HG02870 (cell line): ENCODE measurements at regions not wholly inside any gene's neighbourhood (a gene's known extent, or its start where the extent isn't known, plus 50 kb on each side); places are given as distances from the start of the nearest gene placed in this dataset.
"Not testable (repeated sequence)": the region's sequence is repeated elsewhere in the genome, so short reads cannot be mapped to it uniquely, and the experiment has no call there.

Experiments
- ATAC-seq: cut with Tn5 transposase; IDR thresholded peaks from one replicate; pipeline ENCODE4 v1.9.1; 2021; ENCODE audit warnings: mild to moderate bottlenecking, moderate library complexity; ENCODE audit not compliant: unreplicated experiment

DNA sequence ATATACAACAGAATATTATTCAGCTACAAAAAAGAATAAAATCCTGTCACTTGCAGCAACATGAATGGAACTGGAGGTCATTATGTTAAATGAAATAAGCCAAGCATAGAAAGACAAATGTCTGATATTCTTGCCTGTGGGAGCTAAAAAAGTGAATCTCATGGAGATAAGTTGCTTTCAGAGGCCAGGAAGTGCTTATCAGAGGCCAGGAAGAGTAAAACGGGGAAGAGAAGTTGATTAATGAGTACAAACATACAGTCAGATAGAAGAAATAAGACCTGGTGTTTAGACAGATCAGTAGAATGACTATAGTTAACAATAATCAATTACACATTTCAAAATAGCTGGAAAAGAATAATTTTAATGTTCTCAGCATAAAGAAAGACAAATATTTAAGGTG is 54.4 kb upstream of the CPHXL start:
- no peak for ATAC-seq

DNA sequence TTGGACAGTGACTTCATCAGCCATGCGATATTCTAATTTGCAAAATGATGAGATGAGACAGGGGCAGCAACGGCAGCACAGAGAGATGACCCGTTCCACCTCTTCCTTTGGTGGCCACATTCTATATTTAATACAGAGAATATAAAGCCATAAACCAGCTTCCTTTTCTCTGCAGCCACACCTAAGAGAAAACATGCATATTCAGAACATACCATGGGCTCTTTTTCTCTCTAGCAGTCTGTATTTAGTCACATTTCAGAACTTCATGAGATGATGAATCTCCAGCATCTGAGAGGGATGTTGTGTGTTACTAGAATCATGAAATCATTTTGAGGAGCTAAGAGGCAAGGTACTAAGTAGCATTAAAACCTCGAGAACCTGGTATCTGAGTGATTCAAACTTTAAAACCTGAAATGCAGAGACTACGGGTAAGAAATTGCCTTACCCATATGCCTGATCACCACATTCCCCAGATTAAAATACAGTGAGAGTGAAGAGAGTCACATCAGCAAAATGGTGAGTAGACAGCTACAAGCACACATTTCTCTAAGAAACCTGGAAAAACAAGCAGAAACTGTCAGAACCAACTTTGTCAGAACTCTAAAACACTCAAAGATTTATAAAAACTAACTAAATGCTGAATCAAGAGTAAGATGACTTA is 55.5 kb upstream of the CPHXL start:
- ATAC-seq, result no peak

DNA sequence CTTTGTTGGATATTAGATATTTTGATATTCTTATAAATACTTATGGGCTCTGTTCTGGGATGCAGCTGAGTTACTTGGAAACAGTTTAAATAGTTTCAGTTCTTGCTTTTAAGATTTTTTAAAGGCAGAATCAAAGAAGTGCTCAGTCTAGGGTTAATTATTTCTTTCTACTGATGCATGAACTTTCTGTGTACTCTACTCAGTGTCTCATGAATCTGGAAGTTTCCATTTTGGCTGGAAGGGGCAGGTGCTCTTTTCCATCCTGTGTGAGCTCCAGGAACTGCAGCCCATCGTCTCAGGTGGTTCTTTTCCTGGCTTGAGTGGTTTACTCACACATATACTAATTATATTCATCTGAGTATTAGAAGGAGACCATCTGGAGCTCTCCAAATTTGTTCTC is 61.1 kb upstream of the CPHXL start:
- no peak for ATAC-seq

DNA sequence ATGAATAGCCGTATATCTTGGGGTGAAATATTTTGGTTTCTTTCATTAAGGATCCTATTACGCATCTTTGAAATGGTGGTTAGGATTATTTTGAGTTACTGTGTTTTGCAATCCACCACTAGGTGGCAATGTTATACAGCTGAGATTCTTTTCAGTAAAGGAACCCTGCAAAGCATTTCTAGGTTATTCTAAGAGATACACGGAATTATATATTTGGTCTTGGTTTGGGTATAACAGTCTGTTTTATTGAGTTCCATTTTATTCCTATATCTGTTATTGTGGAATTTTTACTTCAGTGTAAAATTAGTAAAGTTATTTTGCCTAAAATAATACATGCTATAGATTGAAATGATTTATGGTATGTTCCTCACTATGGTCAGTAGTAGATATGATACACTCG is 62.9 kb upstream of the CPHXL start:
- peak; percentile 61 for ATAC-seq

DNA sequence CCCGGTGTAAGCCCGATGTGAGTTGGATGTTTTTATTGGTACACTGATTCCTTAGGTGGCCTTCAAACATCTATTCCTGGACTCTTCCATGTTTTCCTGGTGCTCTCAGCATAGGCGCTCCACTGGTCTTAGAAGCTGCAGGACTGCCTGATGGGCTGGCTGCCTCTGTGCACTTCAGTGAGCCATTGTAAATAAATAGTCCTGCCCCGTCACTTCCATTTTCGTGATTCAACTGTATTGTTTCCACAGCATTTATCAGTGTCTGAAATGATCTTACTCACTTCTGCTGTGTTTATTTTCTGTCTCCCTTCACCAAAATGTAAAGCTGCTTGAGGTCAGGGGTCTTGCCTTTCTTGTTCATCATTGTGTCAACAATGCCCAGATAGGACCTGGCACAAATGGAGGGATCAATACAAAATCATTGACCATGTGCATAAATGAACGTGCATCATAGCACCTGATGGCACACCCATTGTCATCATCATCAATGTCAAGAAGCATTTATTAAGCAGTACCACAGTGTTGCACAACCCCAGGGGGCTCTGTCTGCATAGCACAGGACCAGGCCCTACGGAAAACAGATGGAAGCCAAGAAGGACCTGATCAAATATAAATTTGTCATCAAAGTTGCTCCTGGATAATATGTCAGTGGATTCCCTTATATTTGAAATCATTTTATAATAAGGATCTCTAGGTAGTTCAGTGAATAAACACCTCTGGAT is 66.6 kb upstream of the CPHXL start:
- no peak for ATAC-seq

DNA sequence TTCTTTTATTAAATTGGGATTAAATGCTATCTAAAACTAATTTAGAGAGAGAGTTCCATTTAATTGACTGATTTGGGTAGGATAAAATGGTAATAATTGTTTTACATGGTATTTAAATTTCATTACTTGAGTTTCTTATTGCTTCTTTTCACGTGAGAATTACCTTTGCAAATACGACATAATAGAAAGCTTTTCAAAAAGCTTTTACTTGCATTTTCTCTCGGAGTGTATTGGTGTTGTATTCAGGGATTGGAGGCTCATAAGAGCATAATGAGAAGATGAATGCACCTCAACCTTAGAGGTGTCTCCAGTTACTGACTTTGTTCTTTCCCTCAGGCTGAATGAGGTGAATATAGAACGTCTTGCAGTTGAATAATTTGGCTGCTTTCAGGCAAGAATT is 67.4 kb upstream of the CPHXL start:
- ATAC-seq, result no peak

DNA sequence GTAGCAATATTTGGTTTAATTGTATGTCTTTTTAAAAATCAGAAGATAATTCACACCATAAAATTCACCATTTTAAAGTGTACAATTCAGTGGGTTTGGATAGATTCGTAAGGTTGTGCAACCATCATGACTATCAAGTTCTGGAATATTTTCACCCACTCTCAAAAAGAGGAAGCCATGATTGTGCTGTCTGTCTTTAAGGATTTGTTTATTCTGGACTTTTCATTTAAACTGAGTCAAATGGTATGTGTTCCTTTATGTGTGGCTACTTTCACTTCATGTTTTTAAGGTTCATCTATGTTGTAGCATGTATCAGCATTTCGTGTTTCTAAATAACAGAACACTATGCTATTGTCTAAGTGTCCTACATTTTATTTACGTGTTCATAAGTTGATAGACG is 68.1 kb upstream of the CPHXL start:
- peak; percentile 78 for ATAC-seq

DNA sequence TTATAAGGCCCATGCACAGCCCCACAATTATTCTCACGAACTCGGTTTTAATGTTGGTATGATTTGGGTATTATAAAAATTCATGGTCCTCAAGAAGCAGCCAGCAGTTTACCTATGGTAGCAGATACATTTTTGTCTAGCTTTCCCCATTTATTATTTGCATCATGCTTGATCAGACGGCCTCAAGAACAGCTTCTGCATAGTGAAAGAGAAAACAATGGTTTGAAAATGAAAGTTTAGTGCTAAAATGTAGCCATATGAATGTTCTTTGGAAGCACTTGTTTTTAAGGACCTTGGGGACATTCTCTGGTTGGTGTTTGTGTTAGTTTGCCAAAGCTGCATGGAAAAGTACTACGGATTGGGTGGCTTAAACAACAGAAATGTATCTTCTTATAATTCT is 72.4 kb upstream of the CPHXL start:
- ATAC-seq, result no peak

DNA sequence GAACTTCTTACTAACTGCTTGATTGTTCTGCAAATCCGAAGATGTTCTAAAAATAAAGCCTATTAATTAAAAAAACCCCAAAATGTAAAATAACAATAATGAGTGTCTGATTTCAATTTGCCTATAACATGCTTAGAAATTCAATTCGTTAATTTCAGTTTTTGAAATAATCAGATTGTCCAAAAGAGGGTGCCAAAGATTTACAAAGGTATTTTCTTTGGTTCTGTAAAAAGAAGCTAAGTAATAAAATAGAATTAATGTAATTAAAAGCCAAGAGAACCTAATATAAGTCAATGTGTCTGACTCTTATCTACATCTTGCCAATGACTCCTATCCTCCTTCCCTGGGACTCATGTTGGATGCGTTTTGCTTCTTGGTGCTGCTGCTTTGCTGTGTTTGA is 75.0 kb upstream of the CPHXL start:
- ATAC-seq, result no peak

DNA sequence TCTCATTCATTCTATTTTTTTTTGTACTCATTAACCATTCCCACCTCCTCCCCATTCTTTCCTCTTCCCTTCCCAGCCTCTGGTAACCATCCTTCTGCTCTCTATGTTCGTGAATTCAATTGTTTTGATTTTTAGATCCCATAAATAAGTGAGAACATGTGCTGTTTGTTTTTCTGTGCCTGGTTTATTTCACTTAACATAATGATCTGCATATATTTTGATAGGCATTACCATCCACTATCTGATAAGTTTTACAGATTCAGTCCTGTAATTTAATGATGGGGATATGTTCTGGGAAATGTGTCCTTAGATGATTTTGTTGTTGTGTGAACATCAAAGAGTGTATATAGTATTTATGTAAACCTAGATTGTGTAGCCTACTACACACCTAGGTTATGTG is 77.5 kb upstream of the CPHXL start:
- no peak for ATAC-seq

DNA sequence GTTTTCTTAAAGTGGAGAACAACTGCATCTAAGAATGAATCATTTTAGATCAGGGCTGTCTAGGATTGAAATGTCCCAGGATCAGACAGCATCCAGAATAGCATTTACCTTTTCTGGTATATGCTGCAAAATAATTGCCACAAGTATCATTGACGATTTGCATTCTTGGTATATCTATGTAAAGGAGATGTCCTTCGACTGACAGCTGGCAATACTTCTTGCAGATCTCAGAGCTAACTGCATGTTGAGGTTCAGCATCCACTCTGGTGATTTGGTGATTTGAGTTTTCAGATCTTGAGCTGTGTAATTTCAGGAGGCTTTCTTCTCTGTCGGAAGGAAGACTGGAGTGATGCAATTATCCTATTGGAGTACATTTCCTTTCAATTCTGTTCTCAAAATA is 78.1 kb upstream of the CPHXL start:
- ATAC-seq, result no peak

DNA sequence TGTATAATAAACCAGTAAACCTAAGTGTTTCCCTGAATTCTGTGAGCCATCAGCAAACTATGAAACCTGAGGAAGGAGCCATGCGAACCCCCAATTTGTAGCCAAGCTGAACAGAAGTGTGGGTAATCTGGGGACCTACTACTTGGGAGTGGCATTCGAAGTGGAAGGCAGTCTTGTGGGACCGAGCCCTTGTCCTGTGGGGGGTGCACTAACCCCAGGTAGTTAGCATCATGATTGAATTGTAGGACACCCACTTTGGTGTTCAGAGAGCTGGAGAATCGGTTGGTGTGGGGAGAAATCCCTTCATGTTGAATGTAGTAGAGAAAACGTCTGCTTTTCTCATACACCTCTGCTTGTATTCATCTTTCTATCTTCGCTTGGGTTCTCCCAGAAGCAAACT is 79.7 kb upstream of the CPHXL start:
- no peak for ATAC-seq

DNA sequence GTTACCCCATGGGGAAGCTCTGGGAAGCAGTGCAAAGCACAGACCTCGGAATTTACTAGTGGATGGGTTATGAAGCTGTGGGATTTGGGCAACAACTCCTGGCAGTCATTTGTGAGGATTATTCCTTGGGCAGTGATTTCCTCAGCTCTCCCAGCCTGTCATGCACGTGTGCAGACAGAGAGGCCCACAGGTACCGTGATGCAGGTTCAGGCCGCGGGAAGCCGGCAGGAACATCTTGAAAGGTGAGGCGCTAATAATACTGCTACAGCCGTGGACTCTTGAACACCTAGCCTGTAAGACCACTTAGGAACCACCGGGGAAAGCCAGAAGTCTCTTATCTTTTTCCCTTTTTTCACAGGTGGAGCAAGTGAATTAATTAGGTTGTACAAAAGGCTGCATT is 80.2 kb upstream of the CPHXL start:
- ATAC-seq, result no peak

DNA sequence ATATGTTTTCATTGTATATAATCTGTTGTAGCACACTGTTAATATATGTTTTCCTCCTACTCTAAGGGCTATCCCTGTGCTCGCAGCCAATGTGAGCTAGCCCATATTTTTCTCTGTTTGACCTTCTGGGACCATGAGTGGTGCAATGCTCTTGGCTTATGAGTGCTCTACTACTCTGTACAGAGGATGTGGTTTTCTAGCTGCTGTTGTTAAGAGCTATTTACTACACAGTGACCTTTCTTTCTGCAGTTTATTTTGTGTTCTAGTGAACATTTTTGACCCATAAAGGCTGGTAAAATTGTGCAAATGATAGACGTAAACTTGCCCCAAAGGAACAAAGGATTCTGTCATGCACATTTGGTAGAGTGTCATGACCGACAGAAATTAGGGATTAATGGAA is 84.1 kb upstream of the CPHXL start:
- no peak for ATAC-seq

DNA sequence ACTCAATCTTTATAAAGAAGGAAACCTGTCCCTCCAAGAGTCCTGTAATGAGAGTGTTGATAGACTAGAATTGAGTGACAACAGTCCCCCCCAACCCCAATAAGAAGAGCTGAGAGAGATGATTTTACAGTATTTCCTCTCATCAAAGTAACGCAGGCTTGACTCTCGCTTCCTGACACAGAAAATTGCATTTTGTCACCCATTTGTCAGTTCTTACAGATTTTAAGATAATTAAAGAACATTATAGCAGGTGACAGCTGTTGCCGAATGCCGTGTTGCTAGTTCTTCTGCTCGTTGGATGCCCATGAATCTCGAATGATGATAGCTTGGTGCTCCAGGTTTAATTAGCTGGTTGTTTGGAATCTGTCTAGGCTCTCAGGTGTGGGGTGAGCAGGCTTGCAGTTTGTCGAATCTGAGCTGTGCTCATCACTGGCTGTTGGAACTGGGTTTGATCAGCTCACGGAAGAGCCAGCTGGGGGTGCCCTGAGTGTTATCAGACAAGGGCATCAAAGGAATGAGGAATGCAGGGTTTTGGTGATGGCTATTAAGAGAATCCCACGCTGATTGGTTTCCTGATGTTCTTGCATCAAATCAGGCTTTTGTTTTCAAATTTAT is 84.8 kb upstream of the CPHXL start:
- ATAC-seq, result no peak

DNA sequence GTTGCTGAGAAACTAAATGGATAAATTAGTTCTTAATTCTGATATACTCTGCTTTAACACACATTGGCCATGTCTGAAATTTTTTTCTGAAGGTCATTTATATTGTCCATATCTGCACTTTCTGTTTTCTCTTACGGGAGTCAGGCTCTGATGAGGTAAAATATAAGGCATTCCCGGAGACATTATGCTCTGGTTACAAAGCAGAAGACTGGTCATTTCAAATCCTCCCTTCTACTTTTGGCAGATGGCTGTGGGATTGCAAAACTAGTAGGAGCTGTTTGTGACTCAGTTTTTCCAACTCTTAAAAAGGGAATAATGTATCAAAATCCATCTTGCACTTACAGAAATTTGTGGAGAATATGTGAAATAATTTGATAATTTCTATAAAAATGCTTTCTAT is 92.2 kb upstream of the CPHXL start:
- ATAC-seq, result no peak

DNA sequence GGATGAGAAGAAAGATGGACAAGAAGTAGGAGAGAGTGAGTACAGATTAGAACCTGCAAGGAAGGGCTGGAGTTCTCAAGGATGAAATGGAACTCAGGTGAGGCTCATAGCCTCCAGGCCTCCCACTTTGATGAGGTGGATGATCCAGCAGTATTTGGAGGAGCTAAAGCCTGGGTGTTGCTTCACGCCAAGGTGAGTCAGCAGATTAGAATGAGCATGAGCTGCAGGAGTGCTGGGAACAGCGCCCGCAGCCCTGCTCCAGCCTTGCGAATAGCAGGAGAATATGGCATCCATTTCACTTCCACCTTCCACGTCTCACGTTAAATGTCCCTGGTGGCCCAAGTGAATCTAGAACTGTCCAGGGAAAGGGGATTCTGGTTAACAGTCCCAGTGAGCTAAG is 94.4 kb upstream of the CPHXL start:
- no peak for ATAC-seq

DNA sequence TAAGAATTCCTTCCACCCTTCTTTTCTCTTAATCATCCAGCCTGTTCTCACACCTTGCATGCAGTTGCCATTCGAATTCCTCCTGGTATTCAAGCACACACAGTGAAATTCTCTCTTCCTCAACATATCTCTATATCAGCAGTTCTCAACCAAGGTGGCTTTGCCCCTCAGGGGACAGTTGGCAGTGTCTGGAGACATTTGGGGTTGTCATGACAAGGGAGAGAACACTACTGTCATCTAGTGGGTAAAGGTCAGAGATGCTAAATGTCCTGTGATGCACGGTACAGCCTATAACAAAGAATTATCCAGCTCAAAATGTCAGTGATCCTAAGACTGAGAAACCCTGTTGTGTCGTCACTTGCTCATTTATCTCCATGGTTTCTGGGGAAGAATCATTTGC is 94.8 kb upstream of the CPHXL start:
- ATAC-seq, result no peak

DNA sequence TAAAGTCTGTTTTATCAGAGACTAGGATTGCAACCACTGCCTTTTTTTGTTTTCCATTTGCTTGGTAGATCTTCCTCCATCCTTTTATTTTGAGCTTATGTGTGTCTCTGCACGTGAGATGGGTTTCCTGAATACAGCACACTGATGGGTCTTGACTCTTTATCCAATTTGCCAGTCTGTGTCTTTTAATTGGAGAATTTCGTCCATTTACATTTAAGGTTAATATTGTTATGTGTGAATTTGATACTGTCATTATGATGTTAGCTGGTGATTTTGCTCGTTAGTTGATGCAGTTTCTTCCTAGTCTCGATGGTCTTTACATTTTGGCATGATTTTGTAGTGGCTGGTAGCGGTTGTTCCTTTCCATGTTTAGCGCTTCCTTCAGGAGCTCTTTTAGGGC is 99.5 kb upstream of the CPHXL start:
- not testable (repeated sequence) for ATAC-seq

DNA sequence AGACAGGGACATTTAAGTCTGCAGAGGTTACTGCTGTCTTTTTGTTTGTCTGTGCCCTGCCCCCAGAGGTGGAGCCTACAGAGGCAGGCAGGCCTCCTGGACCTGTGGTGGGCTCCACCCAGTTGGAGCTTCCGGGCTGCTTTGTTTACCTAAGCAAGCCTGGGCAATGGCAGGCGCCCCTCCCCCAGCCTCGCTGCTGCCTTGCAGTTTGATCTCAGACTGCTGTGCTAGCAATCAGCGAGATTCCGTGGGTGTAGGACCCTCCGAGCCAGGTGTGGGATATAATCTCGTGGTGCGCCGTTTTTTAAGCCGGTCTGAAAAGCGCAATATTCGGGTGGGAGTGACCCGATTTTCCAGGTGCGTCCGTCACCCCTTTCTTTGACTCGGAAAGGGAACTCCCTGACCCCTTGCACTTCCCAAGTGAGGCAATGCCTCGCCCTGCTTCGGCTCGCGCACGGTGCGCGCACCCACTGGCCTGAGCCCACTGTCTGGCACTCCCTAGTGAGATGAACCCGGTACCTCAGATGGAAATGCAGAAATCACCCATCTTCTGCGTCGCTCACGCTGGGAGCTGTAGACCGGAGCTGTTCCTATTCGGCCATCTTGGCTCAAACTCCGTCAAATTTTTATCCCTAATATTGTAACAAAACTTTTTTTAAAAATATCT is 101.2 kb upstream of the CPHXL start:
- not testable (repeated sequence) for ATAC-seq

DNA sequence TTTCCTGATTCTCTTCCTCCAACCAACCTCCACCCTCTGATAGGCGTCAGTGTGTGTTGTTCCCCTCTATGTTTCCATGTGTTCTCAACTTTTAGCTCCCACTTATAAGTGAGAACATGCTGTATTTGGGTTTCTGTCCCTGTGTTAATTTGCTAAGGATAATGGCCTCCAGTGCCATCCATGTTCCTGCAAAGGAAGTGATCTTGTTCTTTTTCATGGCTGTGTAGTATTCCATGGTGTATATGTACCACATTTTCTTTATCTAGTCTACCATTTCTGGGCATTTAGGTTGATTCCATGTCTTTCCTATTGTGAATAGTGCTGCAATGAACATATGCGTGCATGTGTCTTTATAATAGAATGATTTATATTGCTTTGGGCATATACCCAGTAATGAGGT is 107.1 kb upstream of the CPHXL start:
- ATAC-seq, result not testable (repeated sequence)
